Neural cell (in vitro differentiated cells): ENCODE measurements at regions not wholly inside any gene's neighbourhood (a gene's known extent, or its start where the extent isn't known, plus 50 kb on each side); places are given as distances from the start of the nearest gene placed in this dataset.
A peak's percentile ranks its signal among the peaks of the same experiment; 100 is the strongest.

Experiments
- H2AFZ ChIP-seq: fragments of 200-600, 300-800 bp; sonication (generic), shearing (Covaris generic); 2 replicates; pipeline ENCODE4 v1.6.0; 2014; ENCODE audit warnings: low read depth, mild to moderate bottlenecking, antibody characterized with exemption, low read length, moderate library complexity
- H3F3A ChIP-seq: fragments of 200-600 bp; shearing (Covaris generic); 2 replicates; pipeline ENCODE4 v1.6.1; 2016; ENCODE audit warnings: mild to moderate bottlenecking, moderate library complexity, mixed read lengths, antibody characterized with exemption, low read length; ENCODE audit not compliant: insufficient read depth, poor library complexity, severe bottlenecking
- H3K27ac ChIP-seq: fragments of 200-600, 300-800 bp; sonication (generic), shearing (Covaris generic); 2 replicates; pipeline ENCODE4 v1.5.1; 2014; ENCODE audit warnings: mild to moderate bottlenecking, low read length, moderate library complexity
- H3K27me3 ChIP-seq: fragments of 300-800, 200-600 bp; sonication (generic), shearing (Covaris generic); 2 replicates; pipeline ENCODE4 v1.6.0; 2014; ENCODE audit warnings: mild to moderate bottlenecking, low read depth, low read length, moderate library complexity; ENCODE audit not compliant: insufficient read depth
- H3K36me3 ChIP-seq: fragments of 300-800, 200-600 bp; sonication (generic), shearing (Covaris generic); 2 replicates; pipeline ENCODE4 v1.5.1; 2014; ENCODE audit warnings: mild to moderate bottlenecking, antibody characterized with exemption, low read length, moderate library complexity; ENCODE audit not compliant: insufficient read depth
- H3K4me2 ChIP-seq: fragments of 300-800, 200-600 bp; sonication (generic), shearing (Covaris generic); 2 replicates; pipeline ENCODE4 v1.6.0; 2014; ENCODE audit warnings: mild to moderate bottlenecking, low read length
- H3K4me3 ChIP-seq: fragments of 300-800, 200-600 bp; sonication (generic), shearing (Covaris generic); 2 replicates; pipeline ENCODE4 v1.5.1; 2014; ENCODE audit warnings: mild to moderate bottlenecking, low read length, moderate library complexity
- H3K79me2 ChIP-seq: fragments of 200-600 bp; shearing (Covaris generic); replicated peaks from 2 replicates; pipeline ENCODE4 v1.6.0; 2014; ENCODE audit warnings: mild to moderate bottlenecking, low read length, moderate library complexity; ENCODE audit not compliant: insufficient read depth
- H3K9ac ChIP-seq: fragments of 300-800, 200-600 bp; sonication (generic), shearing (Covaris generic); 2 replicates; pipeline ENCODE4 v1.6.1; 2016; ENCODE audit warnings: mild to moderate bottlenecking, low read length, mixed read lengths
- H3K9me2 ChIP-seq: fragments of 200-600 bp; shearing (Covaris generic); 2 replicates; pipeline ENCODE4 v1.6.1; 2016; ENCODE audit warnings: mild to moderate bottlenecking, low read length, mixed read lengths; ENCODE audit not compliant: insufficient read depth
- H3K9me3 ChIP-seq: fragments of 200-600, 300-800 bp; sonication (generic), shearing (Covaris generic); 2 replicates; pipeline ENCODE4 v1.6.1; 2016; ENCODE audit warnings: mild to moderate bottlenecking, mixed run types, low read length, moderate library complexity, mixed read lengths
- H4K20me1 ChIP-seq: fragments of 200-600 bp; shearing (Covaris generic); 2 replicates; pipeline ENCODE4 v1.6.1; 2016; ENCODE audit warnings: mild to moderate bottlenecking, mixed run types; ENCODE audit not compliant: insufficient read depth
- EP300 ChIP-seq: fragments of 450-650 bp; conservative IDR thresholded peaks from 2 replicates; pipeline ENCODE4 v1.6.1; 2014; ENCODE audit warnings: antibody characterized with exemption, mild to moderate bottlenecking, moderate library complexity; ENCODE audit not compliant: poor library complexity, severe bottlenecking
- EZH2 ChIP-seq: fragments of 200-600, 300-800 bp; shearing (Covaris generic), sonication (generic); IDR thresholded peaks from 2 replicates; pipeline ENCODE4 v1.6.1; 2014; ENCODE audit warnings: antibody characterized with exemption, low read length, borderline replicate concordance, mild to moderate bottlenecking; ENCODE audit not compliant: insufficient read depth, poor library complexity, severe bottlenecking
- MXI1 ChIP-seq: fragments of 450-650 bp; conservative IDR thresholded peaks from 2 replicates; pipeline ENCODE4 v1.6.1; 2014; ENCODE audit warnings: antibody characterized with exemption, mild to moderate bottlenecking; ENCODE audit not compliant: poor library complexity, severe bottlenecking
- POLR2AphosphoS5 ChIP-seq: IDR thresholded peaks from 2 replicates; pipeline ENCODE4 v1.6.1; 2012
- RAD21 ChIP-seq: fragments of 450-650 bp; conservative IDR thresholded peaks from 2 replicates; pipeline ENCODE4 v1.6.1; 2014; ENCODE audit warnings: antibody characterized with exemption, mild to moderate bottlenecking, moderate library complexity
- REST ChIP-seq: IDR thresholded peaks from 2 replicates; pipeline ENCODE4 v1.6.1; 2012; ENCODE audit warnings: borderline replicate concordance
- SMC3 ChIP-seq: fragments of 450-650 bp; conservative IDR thresholded peaks from 2 replicates; pipeline ENCODE4 v1.6.1; 2014; ENCODE audit warnings: antibody characterized with exemption, mild to moderate bottlenecking, moderate library complexity; ENCODE audit not compliant: poor library complexity
- TAF1 ChIP-seq: IDR thresholded peaks from 2 replicates; pipeline ENCODE4 v1.6.1; 2012; ENCODE audit warnings: low read depth
- TF ChIP-seq, protein P1 (sequence below): fragments of 450-650 bp; IDR thresholded peaks from 2 replicates; pipeline ENCODE4 v1.5.1; 2014; ENCODE audit warnings: antibody characterized with exemption, mild to moderate bottlenecking, moderate library complexity; ENCODE audit not compliant: poor library complexity, severe bottlenecking

GRCh38 chr2:3959372-3959771 is 256.0 kb downstream of the DCDC2C start:
- peak; percentile 91 for TF ChIP-seq RAD21
- TF ChIP-seq POLR2AphosphoS5: no peak
- peak; percentile 91 for TF ChIP-seq SMC3
- TF ChIP-seq, protein P1, sequence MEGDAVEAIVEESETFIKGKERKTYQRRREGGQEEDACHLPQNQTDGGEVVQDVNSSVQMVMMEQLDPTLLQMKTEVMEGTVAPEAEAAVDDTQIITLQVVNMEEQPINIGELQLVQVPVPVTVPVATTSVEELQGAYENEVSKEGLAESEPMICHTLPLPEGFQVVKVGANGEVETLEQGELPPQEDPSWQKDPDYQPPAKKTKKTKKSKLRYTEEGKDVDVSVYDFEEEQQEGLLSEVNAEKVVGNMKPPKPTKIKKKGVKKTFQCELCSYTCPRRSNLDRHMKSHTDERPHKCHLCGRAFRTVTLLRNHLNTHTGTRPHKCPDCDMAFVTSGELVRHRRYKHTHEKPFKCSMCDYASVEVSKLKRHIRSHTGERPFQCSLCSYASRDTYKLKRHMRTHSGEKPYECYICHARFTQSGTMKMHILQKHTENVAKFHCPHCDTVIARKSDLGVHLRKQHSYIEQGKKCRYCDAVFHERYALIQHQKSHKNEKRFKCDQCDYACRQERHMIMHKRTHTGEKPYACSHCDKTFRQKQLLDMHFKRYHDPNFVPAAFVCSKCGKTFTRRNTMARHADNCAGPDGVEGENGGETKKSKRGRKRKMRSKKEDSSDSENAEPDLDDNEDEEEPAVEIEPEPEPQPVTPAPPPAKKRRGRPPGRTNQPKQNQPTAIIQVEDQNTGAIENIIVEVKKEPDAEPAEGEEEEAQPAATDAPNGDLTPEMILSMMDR: peak; percentile 87
- TF ChIP-seq REST: no peak
- TF ChIP-seq EZH2: no peak
- no peak for TF ChIP-seq TAF1
- no peaks in the 10 kb centered on the region for H3K9me3 ChIP-seq
- no peaks in the 10 kb centered on the region for H4K20me1 ChIP-seq
- no peaks in the 10 kb centered on the region for H3K9me2 ChIP-seq
- H3K4me2 ChIP-seq: no peak overlapping the region
- no peaks in the 10 kb centered on the region for H3K36me3 ChIP-seq
- no peaks in the 10 kb centered on the region for H3F3A ChIP-seq
- no peaks in the 10 kb centered on the region for H3K27me3 ChIP-seq
- peak overlapping the region; percentile 27 for H3K27ac ChIP-seq
- H2AFZ ChIP-seq: no peak overlapping the region
- H3K9ac ChIP-seq: no peak overlapping the region
- H3K79me2 ChIP-seq: peaks cover 4% of the 10 kb centered on the region
- H3K4me3 ChIP-seq: no peak overlapping the region

DNA sequence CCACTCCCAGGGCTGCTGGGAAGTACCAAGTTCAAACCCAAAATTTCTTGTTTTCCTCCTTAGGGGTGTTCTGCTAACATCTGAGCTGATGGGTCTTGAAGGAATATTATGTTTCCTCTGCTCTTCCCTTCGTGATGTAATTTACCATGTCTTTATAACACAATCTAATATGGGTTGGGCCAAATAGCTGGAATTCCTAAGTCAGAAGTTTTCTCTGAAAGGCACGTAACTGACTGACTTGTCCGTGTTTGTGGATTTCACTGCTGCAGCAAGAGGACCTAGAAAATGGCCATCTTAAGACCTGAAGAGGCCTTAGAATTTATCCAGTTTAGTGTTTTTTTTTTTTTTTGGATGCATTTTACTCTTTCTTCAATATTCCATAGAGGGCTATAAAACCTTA is 256.7 kb downstream of the DCDC2C start:
- Histone ChIP-seq H3K9me2 (no peaks in the 10 kb centered on the region), H2AFZ (no peak overlapping the region), H3K36me3 (no peaks in the 10 kb centered on the region), H3K4me2 (no peak overlapping the region), H3K79me2 (peaks cover 4% of the 10 kb centered on the region), H4K20me1 (no peaks in the 10 kb centered on the region), H3F3A (no peaks in the 10 kb centered on the region), H3K27ac (peak overlapping the region; percentile 27), H3K4me3 (no peak overlapping the region), H3K9me3 (no peaks in the 10 kb centered on the region), H3K9ac (no peak overlapping the region), H3K27me3 (no peaks in the 10 kb centered on the region)
- no peak for TF ChIP-seq MXI1
- TF ChIP-seq SMC3: no peak
- TF ChIP-seq EZH2: no peak
- no peak for TF ChIP-seq TAF1
- TF ChIP-seq EP300: no peak
- no peak for TF ChIP-seq RAD21
- no peak for TF ChIP-seq REST
- TF ChIP-seq POLR2AphosphoS5: no peak
- TF ChIP-seq, protein P1: no peak
